GM18907 (cell line): ENCODE measurements at regions not wholly inside any gene's neighbourhood (a gene's known extent, or its start where the extent isn't known, plus 50 kb on each side); places are given as distances from the start of the nearest gene placed in this dataset.

Source experiments
- ATAC-seq: cut with Tn5 transposase; IDR thresholded peaks from one replicate; pipeline ENCODE4 v1.9.1; 2021; ENCODE audit warnings: mild to moderate bottlenecking, moderate library complexity; ENCODE audit not compliant: unreplicated experiment

DNA sequence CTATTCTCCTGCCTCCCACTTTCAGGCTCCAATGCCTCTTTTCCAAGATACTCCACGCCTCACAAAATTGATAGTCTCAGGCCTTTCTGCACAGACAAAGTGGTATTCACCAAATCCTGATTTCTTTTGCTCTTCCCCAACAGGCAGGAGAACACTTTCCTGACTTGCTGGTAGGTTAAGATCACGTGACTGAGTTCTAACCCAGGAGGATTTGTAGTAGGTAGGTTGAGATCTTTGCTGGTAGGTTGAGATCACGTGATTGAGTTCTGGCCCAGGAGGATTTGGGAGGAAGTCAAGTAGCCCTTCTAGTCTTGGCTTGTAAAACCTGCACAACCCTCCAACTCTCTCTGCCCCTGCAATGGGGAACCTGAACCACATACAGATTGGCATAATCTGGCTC is 741.5 kb downstream of the TYW1 start:
- ATAC-seq, result no peak

DNA sequence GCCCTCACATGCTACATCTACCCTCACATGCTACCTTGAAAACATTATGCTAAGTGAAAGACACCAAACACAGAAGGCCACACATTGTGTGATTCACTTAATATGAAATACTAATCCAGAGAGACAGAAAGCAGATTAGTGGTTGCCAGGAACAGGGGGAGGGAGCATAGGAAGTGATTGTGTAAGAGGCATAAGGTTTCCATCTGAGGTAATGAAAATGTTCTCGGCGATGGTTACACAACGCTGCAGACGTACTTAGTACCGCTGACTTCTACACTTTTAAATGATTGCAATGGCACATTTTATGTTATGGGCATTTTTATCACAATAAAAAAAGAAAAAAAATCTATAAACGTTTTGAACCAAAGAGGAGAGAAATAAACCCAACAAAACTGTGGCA is 742.3 kb downstream of the TYW1 start:
- ATAC-seq, result no peak

DNA sequence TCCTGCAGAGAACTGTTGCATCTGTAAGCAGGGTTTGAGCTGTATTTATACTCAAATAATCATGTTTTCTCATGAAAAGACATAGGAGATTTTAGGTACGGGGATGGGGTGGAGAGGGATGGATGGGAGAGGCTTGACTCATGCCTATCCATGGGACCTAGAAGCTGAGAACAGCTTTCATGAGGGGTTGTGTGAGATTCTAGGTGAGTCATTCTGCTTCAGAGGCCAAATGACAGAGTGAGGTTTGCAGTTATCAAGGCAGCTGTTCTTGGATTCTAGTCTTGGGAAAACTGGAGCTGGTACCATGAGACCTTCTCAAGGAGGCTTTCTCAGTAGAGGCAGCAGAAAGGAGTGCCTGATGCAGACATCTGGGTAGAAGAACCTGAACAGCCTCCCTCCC is 746.9 kb downstream of the TYW1 start:
- ATAC-seq, result no peak

DNA sequence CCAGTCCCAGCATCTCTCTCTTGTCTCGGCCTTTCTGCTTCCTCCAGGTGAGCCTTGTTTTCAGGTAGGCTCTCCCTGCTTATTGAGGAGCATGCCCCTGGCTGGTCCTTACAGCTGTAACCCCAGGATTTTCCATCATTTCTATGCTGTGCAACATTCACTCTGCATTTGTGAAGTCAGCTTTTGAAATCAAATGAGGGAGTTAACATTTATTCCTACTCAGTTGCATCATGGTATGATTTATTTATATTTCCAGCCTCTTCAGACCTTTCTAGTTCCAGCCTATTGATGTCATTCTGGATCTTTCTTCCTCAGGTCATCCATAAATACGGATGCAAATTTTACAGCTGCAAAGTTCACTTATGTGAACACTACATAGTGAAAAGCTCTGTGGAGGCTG is 755.6 kb downstream of the TYW1 start:
- no peak for ATAC-seq

DNA sequence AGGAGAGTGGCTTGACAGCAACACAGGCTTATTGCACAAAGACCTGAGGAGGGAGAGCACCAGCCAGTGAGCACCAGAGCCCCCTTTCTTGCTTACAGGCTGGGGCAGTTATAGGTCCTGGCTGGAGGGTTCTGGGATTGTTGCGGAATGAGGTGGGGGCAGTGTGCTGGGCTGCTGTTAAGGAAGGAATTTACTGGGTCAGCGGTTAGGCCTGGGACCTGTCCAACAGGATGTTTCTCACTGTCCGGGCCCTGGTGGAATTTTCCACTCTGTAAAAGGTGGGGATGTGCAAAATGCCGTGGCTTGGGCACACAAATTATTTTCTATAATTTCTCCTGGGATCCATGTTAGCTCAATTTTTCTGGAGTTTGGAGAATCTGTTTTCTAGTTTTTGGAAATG is 757.3 kb downstream of the TYW1 start:
- ATAC-seq, result no peak

DNA sequence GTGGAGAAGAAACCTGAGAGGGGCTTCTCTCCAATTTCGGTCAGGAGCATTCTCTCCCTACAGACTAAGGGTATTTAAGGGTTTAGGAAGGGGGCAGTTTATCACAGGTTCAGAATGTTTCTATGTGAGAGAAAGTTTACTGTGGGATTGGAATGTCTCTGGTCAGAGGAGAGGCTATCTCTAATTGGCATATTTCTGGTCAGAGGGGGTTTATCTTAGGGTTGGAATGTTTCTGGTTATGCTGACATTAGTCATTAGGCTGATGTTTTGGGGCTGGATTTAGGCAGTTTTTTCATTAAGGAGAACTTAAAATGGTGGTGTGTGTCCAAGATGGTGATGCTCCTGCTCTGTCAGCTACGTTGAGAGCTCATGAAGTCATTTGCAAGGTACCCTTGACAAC is 758.0 kb downstream of the TYW1 start:
- no peak for ATAC-seq

DNA sequence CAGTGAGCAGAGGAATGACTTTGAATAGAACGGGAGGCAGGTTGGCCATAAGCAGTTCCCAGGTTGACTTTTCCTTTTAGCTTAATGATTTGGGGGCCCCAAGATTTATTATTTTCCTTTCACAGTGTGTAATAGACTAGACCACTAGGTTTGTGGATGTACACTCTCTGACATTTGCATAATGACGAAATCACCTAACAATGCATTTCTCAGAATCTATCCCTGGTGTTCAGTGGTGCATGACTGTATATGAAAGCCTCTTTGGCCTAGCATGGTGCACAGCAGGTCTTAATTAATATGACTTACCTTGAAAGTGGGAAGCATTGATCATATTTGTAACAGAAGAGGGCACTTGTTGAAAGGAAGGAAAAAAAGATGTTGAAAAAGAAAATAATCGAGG is 761.9 kb downstream of the TYW1 start:
- no peak for ATAC-seq

DNA sequence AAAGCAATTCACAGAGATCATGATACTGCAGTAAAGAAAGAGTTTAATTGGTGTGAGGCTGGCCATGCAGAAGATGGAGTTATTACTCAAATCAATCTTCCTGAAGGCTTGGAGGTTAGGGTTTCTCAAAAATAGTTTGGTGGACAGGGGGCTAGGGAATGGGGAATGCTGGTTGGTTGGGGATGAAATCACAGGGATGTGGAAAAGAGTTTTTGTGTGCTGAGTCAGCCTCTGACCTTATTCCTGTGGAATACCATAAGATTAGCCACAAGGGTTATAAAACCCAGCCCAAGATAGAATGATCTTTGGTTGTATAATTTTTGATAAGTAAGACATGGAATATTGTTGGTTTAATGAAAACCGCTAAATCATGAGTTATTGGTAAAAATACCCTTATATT is 764.3 kb downstream of the TYW1 start:
- ATAC-seq, result no peak

DNA sequence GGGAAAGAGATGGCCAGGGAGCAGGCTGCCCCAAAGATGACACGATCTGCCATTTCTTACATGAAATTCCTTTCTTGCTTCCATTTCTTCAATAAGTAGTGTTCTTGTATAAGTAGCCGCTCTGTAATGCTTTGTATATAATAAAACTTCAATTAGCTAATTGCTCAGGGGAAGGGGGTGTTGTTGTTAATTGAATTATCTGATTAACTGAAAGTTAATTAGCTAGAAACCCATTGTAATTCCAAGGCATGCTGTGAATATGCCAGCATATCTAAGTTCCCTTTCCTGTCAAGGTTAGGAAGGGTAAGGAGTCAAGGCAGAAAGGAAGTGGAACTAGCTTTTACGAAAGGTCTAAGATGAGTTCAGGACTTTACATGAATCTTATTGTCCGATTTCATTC is 765.9 kb downstream of the TYW1 start:
- ATAC-seq, result no peak

DNA sequence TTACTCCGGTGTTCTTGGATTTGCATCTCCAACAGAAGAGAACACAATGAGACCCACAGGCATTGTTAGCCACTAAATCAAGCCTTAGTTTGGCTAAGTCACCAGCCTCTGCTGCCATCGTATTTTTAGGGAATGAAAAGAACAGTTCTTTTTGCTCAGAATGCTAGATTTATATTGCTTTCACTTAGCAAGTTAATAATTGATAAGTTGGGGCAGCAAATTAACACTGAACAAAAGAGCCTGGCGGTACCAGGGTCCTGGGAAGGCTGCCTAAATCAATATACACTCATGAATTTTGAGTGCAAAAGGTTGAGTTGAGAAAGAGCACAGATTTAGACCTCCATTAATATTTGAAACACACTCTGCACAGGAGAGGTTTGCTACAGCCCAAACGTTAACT is 767.7 kb downstream of the TYW1 start:
- no peak for ATAC-seq

DNA sequence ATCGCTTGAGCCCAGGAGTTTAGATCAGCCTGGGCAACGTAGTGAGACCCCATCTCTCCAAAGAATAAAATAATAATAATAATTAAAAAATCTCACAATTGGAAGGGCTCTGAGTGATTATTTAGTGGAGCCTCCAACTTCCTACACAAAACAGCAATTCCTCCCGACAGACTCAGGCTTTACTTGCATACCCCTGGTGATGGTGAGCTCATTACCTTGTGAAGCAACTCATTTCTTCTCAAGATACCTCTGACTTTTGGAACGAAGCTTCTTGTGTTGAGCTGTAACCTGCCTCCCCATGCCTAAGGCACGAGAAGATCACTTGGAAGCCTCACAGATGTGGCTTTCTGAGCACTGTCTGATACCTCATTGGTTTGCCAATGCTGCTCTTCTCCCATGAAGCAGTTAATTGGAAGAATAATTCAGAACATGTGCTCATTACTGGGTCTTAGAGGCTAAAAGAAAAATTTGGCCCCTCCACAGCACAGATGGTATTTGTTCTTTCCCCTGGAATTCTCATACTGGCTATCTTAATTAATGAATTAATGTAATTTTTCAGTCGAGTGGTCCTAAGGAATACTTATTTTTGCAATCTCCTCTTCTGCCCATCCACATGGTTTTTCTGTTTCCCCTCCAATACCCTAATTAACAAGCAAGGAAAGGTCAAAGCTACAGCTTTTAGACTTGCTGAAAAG is 769.0 kb downstream of the TYW1 start:
- ATAC-seq, result no peak

DNA sequence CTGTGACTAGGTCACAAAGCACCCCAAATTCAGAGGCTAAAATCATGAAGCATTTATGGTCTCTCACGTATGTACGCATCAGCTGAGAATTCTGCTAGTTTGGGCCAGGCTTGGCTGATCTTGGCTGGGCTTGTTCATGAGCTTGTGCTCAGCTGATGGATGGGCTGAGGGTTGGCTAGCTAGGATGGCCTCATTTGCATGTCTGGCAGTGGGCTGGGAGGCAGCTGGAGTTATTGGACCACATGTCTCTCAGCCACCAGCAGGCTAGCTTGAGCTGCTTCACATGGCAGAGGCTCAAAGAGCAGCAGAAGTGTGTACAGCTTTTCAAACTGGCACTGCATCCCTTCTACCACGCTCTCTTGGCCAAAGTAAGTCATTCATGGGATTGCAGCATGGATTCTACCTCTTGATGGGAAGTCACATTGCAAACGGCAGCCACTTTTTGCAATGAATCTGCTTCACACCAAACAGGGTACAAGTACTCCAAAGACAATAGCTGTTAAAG is 770.3 kb downstream of the TYW1 start:
- no peak for ATAC-seq

DNA sequence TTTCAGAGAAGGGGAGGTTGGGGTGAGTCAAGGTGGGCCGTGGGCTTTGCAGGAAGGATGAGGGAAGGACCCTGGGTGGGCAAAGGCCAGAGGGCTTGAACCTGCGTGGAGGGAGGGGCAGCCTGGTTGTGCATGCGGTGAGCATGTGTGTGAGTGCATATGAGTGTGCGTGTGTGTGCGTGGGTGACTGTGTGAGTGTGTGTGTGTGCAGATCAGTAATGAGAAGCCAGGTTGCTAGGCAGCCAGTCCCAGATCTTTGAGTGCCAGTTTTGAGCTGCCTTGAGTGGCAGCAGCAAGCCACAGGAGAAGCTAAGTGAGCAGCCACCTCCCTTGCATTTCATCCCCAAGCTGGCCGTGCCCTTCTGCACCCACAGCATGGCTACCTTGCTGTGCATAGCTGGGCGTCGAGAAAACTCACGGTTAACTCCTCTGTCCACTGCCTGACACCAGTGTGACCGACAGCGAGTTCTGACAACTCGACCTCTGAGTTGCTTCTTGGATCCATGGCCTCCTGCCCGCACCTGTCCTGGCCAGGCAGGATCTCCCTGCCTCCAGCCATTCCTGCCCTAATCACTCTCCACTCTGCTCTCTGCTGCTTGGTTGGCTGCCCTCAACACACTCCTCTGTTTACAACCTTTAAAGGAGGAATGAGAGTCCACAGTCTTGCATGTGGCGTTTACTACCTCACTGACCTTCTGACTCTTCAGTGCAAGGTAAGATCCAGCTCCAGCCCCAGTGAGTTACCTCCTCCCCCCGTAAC is 775.4 kb downstream of the TYW1 start:
- no peak for ATAC-seq

DNA sequence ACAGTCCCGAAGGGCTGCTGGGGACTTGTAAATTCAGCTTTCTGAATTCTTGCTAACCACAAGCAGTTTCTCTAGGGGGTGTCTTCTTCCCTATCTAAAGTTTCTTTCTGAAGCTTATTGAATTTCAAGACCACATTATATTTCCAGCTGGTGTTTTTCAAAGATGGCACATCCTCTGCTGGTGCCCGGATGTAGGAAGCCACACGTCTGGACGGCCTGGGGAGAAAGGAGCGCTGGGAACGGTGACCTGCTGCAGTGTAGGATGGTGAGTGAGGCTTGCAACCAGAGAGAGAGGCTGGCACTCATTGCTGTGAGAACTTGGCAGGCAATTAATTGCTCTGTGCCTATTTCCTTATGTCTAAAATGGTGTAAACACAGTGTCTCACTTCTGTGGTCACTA is 776.4 kb downstream of the TYW1 start:
- no peak for ATAC-seq

DNA sequence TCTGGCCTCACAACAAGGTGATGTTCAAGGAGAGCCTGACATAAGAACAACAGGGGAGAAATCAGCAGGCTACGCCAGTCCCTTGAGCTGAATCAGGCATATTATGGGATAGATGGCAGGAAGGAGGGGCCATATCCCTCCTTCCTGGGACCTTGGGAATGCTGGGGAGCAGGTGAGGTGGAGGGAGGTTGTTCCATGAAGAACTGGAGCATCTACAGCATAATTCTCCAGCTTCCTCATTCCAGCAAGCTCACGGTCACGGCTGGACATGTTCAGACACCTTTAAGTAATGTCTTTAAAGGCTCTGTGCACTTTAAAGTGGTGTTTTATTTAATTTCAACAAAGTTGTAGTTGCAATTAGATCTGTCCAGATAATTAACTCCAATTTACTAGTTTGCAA is 780.5 kb downstream of the TYW1 start:
- no peak for ATAC-seq

DNA sequence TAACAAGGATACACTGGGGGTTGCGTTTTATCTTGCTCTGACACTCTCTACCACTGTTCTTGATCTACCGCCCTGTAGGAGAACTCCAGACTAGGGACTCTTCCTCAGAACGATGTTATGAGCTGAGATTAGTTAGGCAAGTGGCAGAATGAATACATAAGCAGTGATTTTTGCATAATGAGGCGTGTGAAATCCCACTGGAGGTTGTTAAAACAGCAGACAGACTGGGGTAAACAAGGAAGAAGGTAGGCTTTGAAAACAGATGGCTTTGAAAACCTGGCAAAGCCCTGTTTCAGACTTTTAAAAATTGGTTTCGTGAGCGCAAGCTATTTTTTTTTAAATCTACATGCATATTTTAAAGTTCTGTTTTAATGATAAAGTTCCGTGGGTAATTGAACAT is 785.2 kb downstream of the TYW1 start:
- ATAC-seq, result no peak

DNA sequence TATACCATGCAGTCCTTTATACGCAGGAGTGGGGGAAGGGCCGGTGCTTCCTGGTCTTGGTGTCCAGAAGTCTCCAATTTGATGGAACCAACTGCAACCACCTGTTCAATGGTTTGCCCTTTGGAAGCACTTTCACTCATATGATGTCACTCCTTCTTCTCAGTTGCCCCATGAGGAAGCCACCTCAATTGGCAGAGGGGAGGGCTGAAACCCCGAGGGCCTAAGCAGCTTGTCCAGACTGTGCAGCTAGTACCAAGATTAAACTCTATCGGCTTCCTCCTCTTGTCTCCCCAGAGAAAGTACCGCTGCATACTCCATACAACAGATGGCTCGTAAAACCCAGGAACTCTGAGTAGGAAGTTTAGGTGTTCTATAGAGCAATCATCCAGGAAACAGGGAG is 789.4 kb downstream of the TYW1 start:
- no peak for ATAC-seq

DNA sequence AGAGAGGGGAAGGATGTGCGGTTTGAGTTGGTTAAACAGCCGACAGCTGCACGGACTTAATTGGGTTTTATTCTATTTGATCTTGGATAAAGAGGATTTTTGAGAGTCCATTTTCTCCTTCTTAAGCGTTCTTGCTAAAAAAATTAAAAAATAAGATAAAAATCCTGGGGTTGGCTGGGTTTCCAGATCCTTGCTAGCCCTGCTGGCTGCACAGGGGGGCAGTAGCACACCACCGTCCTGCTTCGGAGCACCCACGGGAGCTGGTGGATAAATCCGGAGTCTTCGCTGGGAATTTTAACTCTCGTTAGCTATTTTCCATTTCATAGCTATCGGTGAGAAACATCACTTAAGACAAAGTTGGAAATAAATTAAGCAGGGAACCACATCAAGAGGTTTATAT is 792.0 kb downstream of the TYW1 start:
- no peak for ATAC-seq

DNA sequence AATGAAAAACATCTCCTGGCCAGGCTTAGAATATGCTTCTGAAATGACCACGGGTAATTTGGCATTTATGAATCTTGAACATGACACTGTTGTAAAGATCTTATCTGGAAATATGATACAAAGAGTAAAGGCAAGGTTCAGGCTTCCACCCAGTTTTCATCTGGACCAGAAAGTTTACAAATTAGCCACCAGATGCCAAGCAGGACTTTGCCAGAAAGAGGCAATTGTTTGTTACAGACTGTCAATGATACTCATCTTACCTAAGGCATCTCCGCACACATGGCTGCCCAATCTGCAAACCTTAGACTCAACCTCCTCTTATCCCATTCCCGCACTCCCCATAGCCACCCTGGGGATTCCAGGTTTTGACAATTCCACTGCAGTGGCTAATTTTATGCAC is 795.3 kb downstream of the TYW1 start:
- ATAC-seq, result no peak

DNA sequence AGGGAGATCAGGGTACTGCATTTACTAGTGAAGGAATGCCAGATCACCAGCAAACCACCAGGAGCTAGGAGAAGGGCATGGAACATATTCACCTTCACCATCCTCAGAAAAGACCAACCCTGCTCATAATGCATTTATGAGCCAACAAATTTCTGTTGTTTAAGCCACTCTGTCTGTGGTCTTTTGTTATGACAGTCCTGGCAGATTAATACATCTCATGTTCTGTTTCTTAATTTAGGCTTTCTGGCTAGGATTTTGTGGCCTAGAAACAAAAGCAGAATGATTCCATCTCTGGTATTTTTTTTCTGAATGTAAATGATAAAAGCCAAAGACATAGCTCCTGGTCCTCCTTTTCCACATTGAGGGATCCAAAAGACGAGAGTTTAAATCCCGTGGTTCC is 797.9 kb downstream of the TYW1 start:
- no peak for ATAC-seq

DNA sequence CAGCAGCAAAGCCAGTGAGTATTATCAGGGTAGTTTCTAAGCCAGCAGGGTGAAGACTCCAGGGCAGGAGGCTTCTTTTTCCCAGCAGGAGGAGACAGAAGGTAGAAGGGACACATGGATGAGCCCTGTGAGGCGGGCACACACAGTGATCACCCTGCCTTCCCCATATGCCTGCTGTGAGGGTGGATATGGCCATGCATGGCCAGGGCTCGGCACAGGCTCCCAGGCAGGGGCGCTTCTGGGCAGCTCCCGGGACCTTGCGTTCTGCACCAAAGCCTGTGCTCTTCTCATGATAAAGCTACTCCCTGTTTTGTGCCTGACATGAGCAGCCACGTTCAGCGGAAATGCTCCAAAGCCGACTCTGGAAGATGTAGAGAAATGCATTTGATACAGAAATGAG is 807.2 kb downstream of the TYW1 start:
- ATAC-seq, result no peak

DNA sequence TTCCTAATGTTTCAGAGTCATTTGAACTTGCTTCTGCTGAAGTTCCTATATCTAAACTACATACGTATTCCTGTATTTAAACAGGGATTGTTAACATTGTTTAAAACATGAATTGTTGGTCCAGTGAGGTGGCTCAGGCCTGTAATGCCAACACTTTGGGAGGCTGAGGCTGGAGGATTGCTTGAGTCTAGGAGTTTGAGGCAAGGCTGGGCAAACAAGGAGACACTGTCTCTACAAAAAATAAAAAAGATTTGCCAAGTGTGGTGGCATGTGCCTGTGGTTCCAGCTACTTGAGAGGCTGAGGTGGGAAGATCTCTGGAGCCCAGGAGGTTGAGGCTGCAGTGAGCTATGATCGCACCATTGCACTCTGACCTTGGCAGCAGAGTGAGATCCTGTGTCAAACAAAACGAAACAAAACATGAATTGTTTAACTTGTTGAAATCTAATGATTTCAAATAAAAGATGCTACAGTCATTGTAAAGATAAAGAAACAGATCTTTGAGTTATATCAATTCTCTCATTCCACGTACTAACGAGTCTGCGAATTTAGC is 809.4 kb downstream of the TYW1 start:
- no peak for ATAC-seq
